MM.1S (cell line): ENCODE measurements at regions not wholly inside any gene's neighbourhood (a gene's known extent, or its start where the extent isn't known, plus 50 kb on each side); places are given as distances from the start of the nearest gene placed in this dataset.

Experiments
- CTCF ChIP-seq: fragments of 300-600 bp; sonication (generic); IDR thresholded peaks from 2 replicates; pipeline ENCODE4 v1.5.1; 2016; ENCODE audit warnings: antibody characterized with exemption, low read length, mixed read lengths
- EZH2 ChIP-seq: fragments of 300-600 bp; sonication (generic); optimal IDR thresholded peaks from 2 replicates; pipeline ENCODE3; 2017; ENCODE audit warnings: low read depth, mild to moderate bottlenecking, antibody characterized with exemption, low read length, mixed read lengths
- EZH2phosphoT487 ChIP-seq: fragments of 300-600 bp; sonication (generic); IDR thresholded peaks from 2 replicates; pipeline ENCODE4 v1.6.1; 2018; ENCODE audit warnings: antibody characterized with exemption, low read length

DNA sequence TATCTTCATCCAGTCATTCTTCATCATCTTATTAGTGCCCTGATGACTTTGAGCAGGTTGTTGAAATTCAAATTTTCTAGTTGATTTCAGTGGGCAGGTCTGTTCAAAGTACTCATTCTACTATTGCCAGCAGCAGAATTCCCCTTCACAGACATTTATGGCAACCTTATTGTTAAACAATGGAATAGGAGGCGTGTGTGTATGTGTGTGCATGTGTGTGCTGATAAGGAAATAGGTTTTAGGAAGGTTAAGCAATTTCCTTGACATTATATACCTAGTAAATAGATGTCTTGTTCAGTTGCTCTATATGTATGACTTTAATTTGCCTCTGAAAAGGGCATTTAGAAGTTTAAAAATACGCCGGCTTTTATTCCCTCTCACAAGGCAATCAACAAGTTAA lies 601.4 kb upstream of the CA10 start:
- no peak for TF ChIP-seq CTCF
- TF ChIP-seq EZH2: no peak
- no peak for TF ChIP-seq EZH2phosphoT487
